GM12878 (cell line): ENCODE measurements at regions not wholly inside any gene's neighbourhood (a gene's known extent, or its start where the extent isn't known, plus 50 kb on each side); places are given as distances from the start of the nearest gene placed in this dataset.

Source experiments
- ATAC-seq: fragments of 200-7000 bp; cut with Tn5 transposase; 3 replicates; pipeline ENCODE4 v1.9.1; 2020; ENCODE audit warnings: mild to moderate bottlenecking, moderate library complexity
- BruUV-seq: library from RNA; stranded (reverse); fragments of 400-500 nt; replicated peaks from 2 replicates; lab custom pipeline; 2021; lab: Mats Ljungman, UMichigan
- CTCF ChIA-PET: fragments of 300-600 bp; sonication (Branson Sonifier 250); formaldehyde crosslinking; extraction: SDS; loops from one replicate; lab custom pipeline; 2021; ENCODE audit warnings: inconsistent platforms; lab: Yijun Ruan, JAX
- POLR2A ChIA-PET: fragments of 350-600 bp; formaldehyde crosslinking; extraction: SDS; loops from one replicate; lab custom pipeline; 2021; ENCODE audit warnings: inconsistent platforms; lab: Charles Lee
- RAD21 ChIA-PET: fragments of 300-600 bp; sonication (Branson Sonifier 250); formaldehyde crosslinking; loops from one replicate; lab custom pipeline; 2023; ENCODE audit warnings: antibody characterized with exemption; ENCODE audit not compliant: unreplicated experiment; lab: Charles Lee
- SMC1A ChIA-PET: fragments of 300-600 bp; sonication (Branson Sonifier 250); formaldehyde crosslinking; loops from one replicate; lab custom pipeline; 2023; ENCODE audit not compliant: unreplicated experiment, uncharacterized antibody; lab: Charles Lee
- DNase-seq: peaks from one replicate; pipeline ENCODE4 v3.0.0-alpha.2; 2011; ENCODE audit warnings: low read depth, low spot score
- FAIRE-seq: peaks from 3 replicates; lab custom pipeline; 2011; peaks lifted over from hg19 to GRCh38; lab: Jason Lieb, UNC
- H2AFZ ChIP-seq: 2 replicates; pipeline ENCODE4 v1.6.0; 2011; ENCODE audit warnings: low read depth, low read length, control low read depth; ENCODE audit not compliant: control insufficient read depth
- H3K27ac ChIP-seq: 2 replicates; pipeline ENCODE4 v1.5.1; 2011; ENCODE audit warnings: control low read depth; ENCODE audit not compliant: control insufficient read depth, insufficient read depth
- H3K27me3 ChIP-seq, 2 experiments: replicated peaks in 1 of 2; 2 replicates each; pipeline versions ENCODE4 v1.6.0 to v1.6.1; 2011; ENCODE audit warnings: low read length in 1 of 2; ENCODE audit not compliant: control insufficient read depth in 2 of 2, insufficient read depth in 2 of 2
- H3K36me3 ChIP-seq, 2 experiments: 2 replicates each; pipeline ENCODE4 v1.5.1; 2011; ENCODE audit warnings: low read length in 1 of 2; ENCODE audit not compliant: control insufficient read depth in 2 of 2, insufficient read depth in 2 of 2
- H3K4me1 ChIP-seq: 2 replicates; pipeline ENCODE4 v1.6.1; 2011; ENCODE audit warnings: mild to moderate bottlenecking, low read length, moderate library complexity, mixed read lengths; ENCODE audit not compliant: control insufficient read depth, insufficient read depth
- H3K4me2 ChIP-seq: 2 replicates; pipeline ENCODE4 v1.6.0; 2011; ENCODE audit warnings: control low read depth; ENCODE audit not compliant: control insufficient read depth, insufficient read depth
- H3K4me3 ChIP-seq: fragments of 200-600 bp; sonication (generic); 2 replicates; pipeline ENCODE4 v1.5.1; 2016
- H3K79me2 ChIP-seq: 2 replicates; pipeline ENCODE4 v1.6.0; 2011; ENCODE audit warnings: low read length; ENCODE audit not compliant: control insufficient read depth, insufficient read depth
- H3K9ac ChIP-seq: 2 replicates; pipeline ENCODE4 v1.8.0; 2011; ENCODE audit warnings: low read length, control low read depth, mixed read lengths; ENCODE audit not compliant: control insufficient read depth, insufficient read depth
- H3K9me3 ChIP-seq: replicated peaks from 3 replicates; pipeline ENCODE4 v1.5.1; 2011; ENCODE audit warnings: mild to moderate bottlenecking, low read length; ENCODE audit not compliant: control insufficient read depth, insufficient read depth
- H4K20me1 ChIP-seq: 2 replicates; pipeline ENCODE4 v1.6.0; 2011; ENCODE audit not compliant: control insufficient read depth, insufficient read depth
- BRCA1 ChIP-seq: IDR thresholded peaks from 2 replicates; pipeline ENCODE4 v1.6.1; 2011; ENCODE audit warnings: low read depth, low read length, improper control_type of control experiment
- DPF2 ChIP-seq: fragments of 450-650 bp; IDR thresholded peaks from 2 replicates; pipeline ENCODE4 v1.6.1; 2017; ENCODE audit warnings: mild to moderate bottlenecking
- HDGF ChIP-seq: fragments of 450-650 bp; IDR thresholded peaks from 2 replicates; pipeline ENCODE4 v1.6.1; 2016; ENCODE audit warnings: antibody characterized with exemption
- KLF5 ChIP-seq: fragments of 450-650 bp; IDR thresholded peaks from 2 replicates; pipeline ENCODE4 v1.6.1; 2014; ENCODE audit warnings: mild to moderate bottlenecking; ENCODE audit not compliant: partially characterized antibody
- MEF2B ChIP-seq: fragments of 450-650 bp; IDR thresholded peaks from 2 replicates; pipeline ENCODE4 v1.6.1; 2018; ENCODE audit warnings: mild to moderate bottlenecking, moderate library complexity; ENCODE audit not compliant: partially characterized antibody, poor library complexity, severe bottlenecking
- MXI1 ChIP-seq: fragments of 150-350 bp; IDR thresholded peaks from 2 replicates; pipeline ENCODE4 v1.6.1; 2011; ENCODE audit warnings: low read depth, mild to moderate bottlenecking, inconsistent platforms, low read length, improper control_type of control experiment
- RAD21 ChIP-seq: IDR thresholded peaks from 2 replicates; pipeline ENCODE4 v1.6.1; 2011; ENCODE audit warnings: mild to moderate bottlenecking, low read depth, low read length, moderate library complexity; ENCODE audit not compliant: insufficient read depth
- RBBP5 ChIP-seq: fragments of 200-600 bp; sonication (generic); conservative IDR thresholded peaks from 2 replicates; pipeline ENCODE4 v1.6.1; 2016
- RCOR1 ChIP-seq: conservative IDR thresholded peaks from 2 replicates; pipeline ENCODE4 v1.6.1; 2012; ENCODE audit warnings: low read depth, low read length, improper control_type of control experiment
- SP1 ChIP-seq: IDR thresholded peaks from one replicate; pipeline ENCODE4 v1.6.1; 2011; ENCODE audit warnings: low read depth, low read length
- SREBF2 ChIP-seq: IDR thresholded peaks from 2 replicates; pipeline ENCODE4 v1.6.1; 2012; ENCODE audit warnings: mild to moderate bottlenecking, low read length
- SRF ChIP-seq, 2 experiments: IDR thresholded peaks; 2 replicates each; pipeline ENCODE4 v1.6.1; 2011; ENCODE audit warnings: low read depth in 2 of 2, low read length in 2 of 2, mild to moderate bottlenecking in 1 of 2, moderate library complexity in 1 of 2
- STAT1 ChIP-seq: fragments of 450-650 bp; conservative IDR thresholded peaks from 2 replicates; pipeline ENCODE4 v1.6.1; 2014; ENCODE audit warnings: antibody characterized with exemption, mild to moderate bottlenecking
- ZNF207 ChIP-seq: fragments of 450-650 bp; IDR thresholded peaks from 2 replicates; pipeline ENCODE4 v1.6.1; 2014; ENCODE audit warnings: antibody characterized with exemption, mild to moderate bottlenecking, borderline replicate concordance
- WGBS: methylation state at CpG from one replicate; pipeline ENCODE4 v1.1.6; 2016; ENCODE audit warnings: low lambda C conversion rate; ENCODE audit not compliant: insufficient replicate concordance, insufficient coverage; ENCODE audit errors: missing lambda C conversion rate; 5-methylcytosine and 5-hydroxymethylcytosine counted together
- in situ Hi-C: fragments of 300-500 bp; cut with MboI; formaldehyde crosslinking; loops from 9 replicates; pipeline ENCODE4 v1.14.3; 2018; ENCODE audit warnings: mixed read lengths
- intact Hi-C: fragments of 100-400 bp; cut with micrococcal nuclease; formaldehyde crosslinking; loops from one replicate; pipeline ENCODE4 v1.14.2; 2022; ENCODE audit not compliant: unreplicated experiment
- TF ChIP-seq, protein P1 (sequence below): fragments of 450-650 bp; IDR thresholded peaks from 2 replicates; pipeline ENCODE4 v1.6.1; 2018; ENCODE audit warnings: borderline replicate concordance, mild to moderate bottlenecking; ENCODE audit not compliant: partially characterized antibody
- TF ChIP-seq, protein P2 (sequence below): IDR thresholded peaks from 2 replicates; pipeline ENCODE4 v1.6.1; 2012; ENCODE audit warnings: low read depth, low read length, improper control_type of control experiment

DNA sequence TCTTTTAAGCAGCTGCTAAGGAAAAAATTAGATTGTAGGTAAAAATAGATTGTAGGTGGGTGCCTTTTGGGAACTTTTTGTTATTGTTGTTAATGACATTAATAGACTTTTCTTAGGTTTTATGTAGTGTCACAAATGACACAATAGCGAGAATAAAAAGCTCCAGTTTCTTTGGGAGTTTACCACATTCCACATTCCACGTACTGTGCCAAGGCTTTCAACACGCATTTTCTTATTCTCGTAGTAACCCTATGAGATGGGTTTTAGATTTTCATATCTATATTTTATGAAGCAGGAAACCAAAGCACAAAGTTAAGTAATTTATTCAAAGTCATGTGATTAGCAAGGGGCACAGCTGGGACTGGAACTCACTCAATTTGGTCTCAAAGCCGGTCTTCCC lies 103.8 kb downstream of the XRCC2 start:
- in situ Hi-C loops: no loop called here
- Histone ChIP-seq H3K27me3 (no peaks in the 10 kb centered on the region), H2AFZ (no peak overlapping the region), H3K27ac (no peak overlapping the region), H3K4me2 (no peak overlapping the region), H3K36me3 (no peaks in the 10 kb centered on the region), H3K4me1 (no peaks in the 10 kb centered on the region; the same call in 1 of the 2 replicates), H3K79me2 (no peaks in the 10 kb centered on the region), H4K20me1 (no peaks in the 10 kb centered on the region), H3K9me3 (no peaks in the 10 kb centered on the region), H3K4me3 (no peak overlapping the region), H3K9ac (no peak overlapping the region)
- ChIA-PET SMC1A (interaction anchor here (1.0 kb wide), 2 partner anchors 11 to 18 kb away, joined by 3 to 4 read pairs; no protein-coding TSS in a partner anchor), RAD21 (no interaction called here), POLR2A (interaction anchor here (0.6 kb wide), 1 partner anchor 20 kb away, joined by 3 read pairs; no protein-coding TSS in a partner anchor), CTCF (interaction anchor here (1.1 kb wide), 1 partner anchor 9 kb away, joined by 4 read pairs; no protein-coding TSS in a partner anchor)
- no peak for DNase-seq
- no peak for TF ChIP-seq RAD21
- TF ChIP-seq RCOR1: no peak
- TF ChIP-seq SRF (IDR thresholded peaks at IDR 0.05; ENCODE audit: low read depth in 2 of 2, low read length in 2 of 2): no peak
- no peak for TF ChIP-seq MXI1
- TF ChIP-seq KLF5: no peak
- TF ChIP-seq SP1: no peak
- TF ChIP-seq MEF2B: no peak
- no peak for TF ChIP-seq STAT1
- no peak for TF ChIP-seq HDGF
- TF ChIP-seq BRCA1: no peak
- TF ChIP-seq ZNF207: no peak
- TF ChIP-seq, protein P1, sequence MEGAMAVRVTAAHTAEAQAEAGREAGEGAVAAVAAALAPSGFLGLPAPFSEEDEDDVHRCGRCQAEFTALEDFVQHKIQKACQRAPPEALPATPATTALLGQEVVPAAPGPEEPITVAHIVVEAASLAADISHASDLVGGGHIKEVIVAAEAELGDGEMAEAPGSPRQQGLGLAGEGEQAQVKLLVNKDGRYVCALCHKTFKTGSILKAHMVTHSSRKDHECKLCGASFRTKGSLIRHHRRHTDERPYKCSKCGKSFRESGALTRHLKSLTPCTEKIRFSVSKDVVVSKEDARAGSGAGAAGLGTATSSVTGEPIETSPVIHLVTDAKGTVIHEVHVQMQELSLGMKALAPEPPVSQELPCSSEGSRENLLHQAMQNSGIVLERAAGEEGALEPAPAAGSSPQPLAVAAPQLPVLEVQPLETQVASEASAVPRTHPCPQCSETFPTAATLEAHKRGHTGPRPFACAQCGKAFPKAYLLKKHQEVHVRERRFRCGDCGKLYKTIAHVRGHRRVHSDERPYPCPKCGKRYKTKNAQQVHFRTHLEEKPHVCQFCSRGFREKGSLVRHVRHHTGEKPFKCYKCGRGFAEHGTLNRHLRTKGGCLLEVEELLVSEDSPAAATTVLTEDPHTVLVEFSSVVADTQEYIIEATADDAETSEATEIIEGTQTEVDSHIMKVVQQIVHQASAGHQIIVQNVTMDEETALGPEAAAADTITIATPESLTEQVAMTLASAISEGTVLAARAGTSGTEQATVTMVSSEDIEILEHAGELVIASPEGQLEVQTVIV: no peak
- no peak for TF ChIP-seq DPF2
- TF ChIP-seq, protein P2, sequence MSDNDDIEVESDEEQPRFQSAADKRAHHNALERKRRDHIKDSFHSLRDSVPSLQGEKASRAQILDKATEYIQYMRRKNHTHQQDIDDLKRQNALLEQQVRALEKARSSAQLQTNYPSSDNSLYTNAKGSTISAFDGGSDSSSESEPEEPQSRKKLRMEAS: no peak
- TF ChIP-seq SREBF2: no peak
- no peak for TF ChIP-seq RBBP5
- ATAC-seq: no peak
- BruUV-seq: no TSS peak
- 83% methylated on average over 5 of the region's 5 CpGs for WGBS
- intact Hi-C loops: no loop called here
- FAIRE-seq: no peak
